ENCODE measurements at regions not wholly inside any gene's neighbourhood (a gene's known extent, or its start where the extent isn't known, plus 50 kb on each side); places are given as distances from the start of the nearest gene placed in this dataset.

GRCh38 chr2:104930732-104931131 is 76.8 kb downstream of the POU3F3 start:
- TF ChIP-seq SPI1 (IDR thresholded peaks at IDR 0.05; ENCODE audit: borderline replicate concordance, low read depth), result no peak
- no peak for TF ChIP-seq CTCF (IDR thresholded peaks at IDR 0.05; ENCODE audit: insufficient read depth, low read length)
- no peak for TF ChIP-seq POLR2AphosphoS5 (IDR thresholded peaks at IDR 0.05; ENCODE audit: low read depth)
- TF ChIP-seq GABPA (IDR thresholded peaks at IDR 0.05; ENCODE audit: low read depth), result no peak
- no peak for TF ChIP-seq REST (IDR thresholded peaks at IDR 0.05; ENCODE audit: insufficient replicate concordance, low read depth)

Data from HL-60 (cell line).